Endodermal cell (in vitro differentiated cells): ENCODE measurements at regions not wholly inside any gene's neighbourhood (a gene's known extent, or its start where the extent isn't known, plus 50 kb on each side); places are given as distances from the start of the nearest gene placed in this dataset.

Experiments
- DNase-seq: peaks from one replicate; pipeline ENCODE4 v3.0.0-alpha.2; 2017
- H3K27ac ChIP-seq: 2 replicates; pipeline ENCODE4 v1.5.1; 2013; ENCODE audit warnings: mild to moderate bottlenecking, low read depth, low read length, moderate library complexity
- H3K27me3 ChIP-seq: 2 replicates; pipeline ENCODE4 v1.6.1; 2013; ENCODE audit warnings: mild to moderate bottlenecking, low read length, moderate library complexity; ENCODE audit not compliant: insufficient read depth, control insufficient read depth, poor library complexity, severe bottlenecking
- H3K36me3 ChIP-seq: 2 replicates; pipeline ENCODE4 v1.7.0; 2013; ENCODE audit warnings: mild to moderate bottlenecking, low read length, moderate library complexity; ENCODE audit not compliant: control insufficient read depth, insufficient read depth
- H3K4me1 ChIP-seq: one replicate; pipeline ENCODE4 v1.7.0; 2013; ENCODE audit warnings: low read length; ENCODE audit not compliant: control insufficient read depth, insufficient read depth
- H3K4me3 ChIP-seq: 2 replicates; pipeline ENCODE4 v1.5.1; 2013; ENCODE audit warnings: mild to moderate bottlenecking, low read length, moderate library complexity
- H3K9ac ChIP-seq: 2 replicates; pipeline ENCODE4 v1.6.1; 2013; ENCODE audit warnings: mild to moderate bottlenecking, low read length, moderate library complexity; ENCODE audit not compliant: poor library complexity, severe bottlenecking; ENCODE audit errors: extremely low read depth
- H3K9me3 ChIP-seq: 2 replicates; pipeline ENCODE4 v1.6.1; 2013; ENCODE audit warnings: mild to moderate bottlenecking, low read length, moderate library complexity; ENCODE audit not compliant: control insufficient read depth
- H3K27ac Mint-ChIP-seq: 2 replicates; pipeline ENCODE4 v1.8.0; 2020; ENCODE audit warnings: mixed read lengths
- H3K27me3 Mint-ChIP-seq: 2 replicates; pipeline ENCODE4 v1.8.0; 2021; ENCODE audit warnings: mild to moderate bottlenecking, mixed read lengths; ENCODE audit not compliant: insufficient read depth
- H3K36me3 Mint-ChIP-seq: 2 replicates; pipeline ENCODE4 v1.8.0; 2020; ENCODE audit warnings: low read depth, mixed read lengths
- H3K4me1 Mint-ChIP-seq: 2 replicates; pipeline ENCODE4 v1.8.0; 2020; ENCODE audit warnings: mixed read lengths
- H3K4me3 Mint-ChIP-seq: 2 replicates; pipeline ENCODE4 v1.8.0; 2020; ENCODE audit warnings: mild to moderate bottlenecking, moderate library complexity, mixed read lengths
- H3K9me3 Mint-ChIP-seq: 2 replicates; pipeline ENCODE4 v1.8.0; 2020; ENCODE audit warnings: mild to moderate bottlenecking, mixed read lengths
- CTCF ChIP-seq: fragments of 200-600 bp; sonication (generic); conservative IDR thresholded peaks from 2 replicates; pipeline ENCODE4 v1.5.0; 2021; ENCODE audit warnings: antibody characterized with exemption, mild to moderate bottlenecking
- WGBS, 2 experiments: methylation state at CpG; one replicate each; pipeline versions ENCODE4 v1.1.5 to v1.1.7; 2013; ENCODE audit warnings: missing lambda C conversion rate in 2 of 2, mixed read lengths in 1 of 2; ENCODE audit not compliant: insufficient coverage in 1 of 2, insufficient read length in 1 of 2; 5-methylcytosine and 5-hydroxymethylcytosine counted together

- H3K27me3 ChIP-seq: no peaks in the 10 kb centered on the region
- no peak for DNase-seq
- H3K4me3 Mint-ChIP-seq: no peak overlapping the region
- H3K36me3 Mint-ChIP-seq: no peaks in the 10 kb centered on the region
- H3K4me1 ChIP-seq: peaks cover 4% of the 10 kb centered on the region
- H3K9ac ChIP-seq: no peak overlapping the region
- H3K9me3 Mint-ChIP-seq: no peaks in the 10 kb centered on the region
- 89 to 91% methylated on average over 4 to 6 of the region's 6 CpGs for WGBS, 2 experiments
- no peaks in the 10 kb centered on the region for H3K9me3 ChIP-seq
- H3K4me3 ChIP-seq: no peak overlapping the region
- no peaks in the 10 kb centered on the region for H3K27me3 Mint-ChIP-seq
- no peaks in the 10 kb centered on the region for H3K36me3 ChIP-seq
- H3K4me1 Mint-ChIP-seq: peaks cover 11% of the 10 kb centered on the region
- TF ChIP-seq CTCF: no peak
- H3K27ac ChIP-seq: no peak overlapping the region
- no peak overlapping the region for H3K27ac Mint-ChIP-seq
These were observed 317.3 kb upstream of the ANO3 start for GRCh38 chr11:26014456-26015115.

DNA sequence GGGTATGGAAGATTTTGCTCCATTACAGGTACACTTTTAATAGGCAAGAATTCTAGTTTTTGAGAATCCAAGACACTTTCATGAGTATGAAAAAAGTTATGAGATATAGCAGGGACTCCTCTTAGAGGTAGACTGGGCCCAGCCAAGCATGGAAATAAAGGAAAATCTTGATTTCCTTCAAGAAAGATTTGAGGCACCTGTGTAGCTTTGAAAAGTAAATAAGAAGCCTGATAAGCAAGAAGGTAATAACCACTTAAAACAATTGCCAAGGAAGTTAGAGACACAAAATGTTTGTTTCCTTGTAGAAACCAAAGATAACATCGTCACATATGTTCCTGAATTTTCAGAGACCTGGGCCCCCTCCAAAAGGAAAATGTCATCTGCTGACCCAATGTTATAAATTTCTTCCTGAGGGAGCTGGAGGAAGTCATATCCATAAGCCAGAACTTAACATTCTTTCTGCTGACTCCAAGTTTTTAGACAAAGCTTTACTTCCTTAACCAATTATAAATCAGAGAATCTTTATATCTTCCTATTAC, 314.5 kb upstream of the ANO3 start:
- no peak for TF ChIP-seq CTCF
- no peak overlapping the region for H3K4me3 Mint-ChIP-seq

DNA sequence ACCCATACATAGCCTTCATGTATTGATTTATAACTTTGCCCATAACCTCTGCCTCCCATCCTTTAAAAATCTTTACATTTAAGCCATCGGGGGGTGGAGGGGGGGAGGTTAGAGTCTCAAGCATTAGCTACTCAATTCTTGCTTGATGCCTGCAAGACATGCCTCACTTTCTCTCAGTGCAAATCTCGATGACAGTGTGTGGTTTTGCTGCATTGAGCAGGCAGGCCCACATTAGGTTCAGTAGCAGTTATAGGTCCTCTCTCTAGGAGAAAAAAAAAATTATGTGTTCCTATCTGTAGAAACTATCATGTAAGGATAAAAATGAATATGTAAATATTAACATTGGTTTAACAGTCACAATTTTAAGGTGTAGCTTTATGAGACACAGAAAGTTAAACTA, 314.0 kb upstream of the ANO3 start:
- DNase-seq: no peak
- Histone ChIP-seq H3K27ac (no peak overlapping the region), H3K27me3 (no peaks in the 10 kb centered on the region), H3K4me3 (no peak overlapping the region), H3K36me3 (no peaks in the 10 kb centered on the region), H3K9me3 (no peaks in the 10 kb centered on the region), H3K9ac (no peak overlapping the region), H3K4me1 (peaks cover 4% of the 10 kb centered on the region)
- Mint-ChIP-seq H3K27me3 (no peaks in the 10 kb centered on the region), H3K4me1 (peaks cover 11% of the 10 kb centered on the region), H3K4me3 (no peak overlapping the region), H3K36me3 (no peaks in the 10 kb centered on the region), H3K27ac (no peak overlapping the region), H3K9me3 (no peaks in the 10 kb centered on the region)
- WGBS, 2 experiments: 89 to 94% methylated on average over 2 of the region's 2 CpGs
- no peak for TF ChIP-seq CTCF

More for the DNA sequence above, 314.5 kb upstream of the ANO3 start:
- no peak for DNase-seq
- Histone ChIP-seq H3K27ac (no peak overlapping the region), H3K9ac (no peak overlapping the region), H3K4me3 (no peak overlapping the region), H3K27me3 (no peaks in the 10 kb centered on the region), H3K4me1 (peaks cover 4% of the 10 kb centered on the region), H3K9me3 (no peaks in the 10 kb centered on the region), H3K36me3 (no peaks in the 10 kb centered on the region)
- no peaks in the 10 kb centered on the region for H3K27me3 Mint-ChIP-seq
- WGBS, 2 experiments: 79 to 100% methylated on average over 1 of the region's 1 CpG
- H3K4me1 Mint-ChIP-seq: peaks cover 11% of the 10 kb centered on the region
- H3K27ac Mint-ChIP-seq: no peak overlapping the region
- H3K36me3 Mint-ChIP-seq: no peaks in the 10 kb centered on the region
- no peaks in the 10 kb centered on the region for H3K9me3 Mint-ChIP-seq
